ENCODE measurements at regions not wholly inside any gene's neighbourhood (a gene's known extent, or its start where the extent isn't known, plus 50 kb on each side); places are given as distances from the start of the nearest gene placed in this dataset.

GRCh38 chr13:79806821-79807220 lies 325.9 kb downstream of the NDFIP2 start:
- ATAC-seq: no peak

- ATAC-seq: no peak
Observed at GRCh38 chr13:79805317-79805716, 324.4 kb downstream of the NDFIP2 start.

GRCh38 chr13:79803989-79804388 lies 323.0 kb downstream of the NDFIP2 start:
- ATAC-seq: no peak

GRCh38 chr13:79803296-79803695 lies 322.3 kb downstream of the NDFIP2 start:
- no peak for ATAC-seq

GRCh38 chr13:79802389-79803085 lies 321.6 kb downstream of the NDFIP2 start:
- ATAC-seq: no peak

GRCh38 chr13:79799059-79799867 lies 318.3 kb downstream of the NDFIP2 start:
- ATAC-seq: no peak

- ATAC-seq: no peak
Observed at GRCh38 chr13:79796136-79796535, 315.2 kb downstream of the NDFIP2 start.

- ATAC-seq: no peak
Observed at GRCh38 chr13:79794931-79795330, 314.0 kb downstream of the NDFIP2 start.

- no peak for ATAC-seq
Observed at GRCh38 chr13:79792716-79793115, 311.8 kb downstream of the NDFIP2 start.

- no peak for ATAC-seq
Observed at GRCh38 chr13:79791471-79792042, 310.6 kb downstream of the NDFIP2 start.

GRCh38 chr13:79786176-79786575 lies 305.2 kb downstream of the NDFIP2 start:
- no peak for ATAC-seq

GRCh38 chr13:79782541-79783205 lies 301.7 kb downstream of the NDFIP2 start:
- no peak for ATAC-seq

- ATAC-seq: no peak
Observed at GRCh38 chr13:79781829-79782540, 301.0 kb downstream of the NDFIP2 start.

- peak in 1 of 2 donors; percentile 17 for ATAC-seq
Observed at GRCh38 chr13:79780240-79780639, 299.3 kb downstream of the NDFIP2 start.

GRCh38 chr13:79779761-79780160 lies 298.8 kb downstream of the NDFIP2 start:
- no peak for ATAC-seq

- no peak for ATAC-seq
Observed at GRCh38 chr13:79778741-79779460, 297.9 kb downstream of the NDFIP2 start.

- ATAC-seq: no peak
Observed at GRCh38 chr13:79777504-79777903, 296.5 kb downstream of the NDFIP2 start.

- no peak for ATAC-seq
Observed at GRCh38 chr13:79776531-79777295, 295.8 kb downstream of the NDFIP2 start.

- no peak for ATAC-seq
Observed at GRCh38 chr13:79775830-79776229, 294.9 kb downstream of the NDFIP2 start.

- no peak for ATAC-seq
Observed at GRCh38 chr13:79772811-79773210, 291.9 kb downstream of the NDFIP2 start.

- ATAC-seq: no peak
Observed at GRCh38 chr13:79771493-79771892, 290.5 kb downstream of the NDFIP2 start.

All from activated CD4-positive, CD25-positive, alpha-beta regulatory T cell treated with anti-CD3 and anti-CD28 coated beads, Interleukin-2, amount 50 U/mL, for 24 hours (primary cell).